Left forelimb (tissue), 1 donor: ENCODE measurements at regions not wholly inside any gene's neighbourhood (a gene's known extent, or its start where the extent isn't known, plus 50 kb on each side); places are given as distances from the start of the nearest gene placed in this dataset.

Experiments
- DNase-seq: peaks from one replicate; pipeline ENCODE4 v3.0.0-alpha.2; 2018; ENCODE audit warnings: low spot score

DNA sequence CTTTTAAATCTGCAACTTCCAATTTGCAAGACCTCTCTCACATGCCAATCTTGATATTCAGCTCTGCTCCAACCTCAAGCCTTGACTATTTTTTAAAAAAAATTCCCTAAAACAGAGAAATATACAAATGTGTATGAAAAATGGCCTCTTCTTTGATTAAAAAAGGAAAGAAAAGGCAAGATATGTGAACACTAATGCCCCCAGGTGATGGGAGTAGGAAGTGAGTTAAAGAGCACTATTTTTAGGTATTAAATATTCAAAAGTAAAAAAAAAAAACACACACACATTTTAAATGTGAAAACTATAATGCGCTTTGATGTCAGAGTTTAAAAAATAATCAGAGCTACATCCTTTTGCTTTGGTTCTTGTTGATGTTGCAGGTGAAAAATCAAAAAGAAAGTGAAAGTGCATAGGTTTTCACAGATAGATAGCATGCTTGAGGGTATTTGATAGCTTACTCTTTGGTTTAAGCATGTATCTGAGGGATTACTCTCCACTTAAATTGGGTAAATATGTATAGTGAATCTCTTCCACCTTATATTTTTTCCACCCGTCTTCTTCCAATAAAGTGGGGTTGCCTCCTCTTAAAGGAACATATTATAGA lies 406.0 kb upstream of the POU3F3 start:
- DNase-seq, result no peak

DNA sequence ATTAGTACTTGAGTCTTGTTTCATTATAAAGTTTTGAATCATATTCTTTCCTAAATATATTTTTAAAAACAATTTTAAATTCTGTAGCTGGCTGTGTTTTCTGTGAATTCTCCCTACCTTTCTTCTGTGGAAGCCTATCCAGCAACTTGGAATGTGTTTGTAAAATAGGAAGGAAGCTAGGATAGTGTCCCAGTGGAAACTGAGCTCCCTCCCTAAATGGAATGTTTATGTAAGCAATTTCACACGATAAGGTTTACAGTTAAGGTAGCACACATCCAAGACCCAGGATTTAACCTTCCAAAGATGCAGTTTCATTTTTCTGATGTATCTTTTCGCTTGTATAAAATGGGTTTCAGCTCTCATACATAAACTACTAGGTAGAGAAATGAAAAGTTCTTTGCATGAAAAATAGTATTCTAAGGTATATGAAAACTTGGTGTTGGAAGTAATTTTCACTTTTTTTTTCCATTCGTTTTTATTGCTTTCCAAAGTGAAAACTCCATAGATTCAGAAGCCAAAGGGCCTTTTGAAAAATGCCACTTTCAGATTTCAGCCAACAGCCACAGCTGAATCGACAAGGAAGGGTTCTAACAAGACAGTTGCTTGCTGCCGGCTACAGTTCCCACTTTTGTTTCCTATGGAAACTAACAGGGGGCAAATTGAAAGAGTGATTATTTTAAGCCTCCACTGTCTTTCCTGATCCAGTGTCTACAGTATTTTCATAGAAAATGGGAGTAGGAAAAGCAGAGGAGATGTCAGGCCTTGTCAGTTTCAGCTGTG lies 405.1 kb upstream of the POU3F3 start:
- DNase-seq, result no peak

DNA sequence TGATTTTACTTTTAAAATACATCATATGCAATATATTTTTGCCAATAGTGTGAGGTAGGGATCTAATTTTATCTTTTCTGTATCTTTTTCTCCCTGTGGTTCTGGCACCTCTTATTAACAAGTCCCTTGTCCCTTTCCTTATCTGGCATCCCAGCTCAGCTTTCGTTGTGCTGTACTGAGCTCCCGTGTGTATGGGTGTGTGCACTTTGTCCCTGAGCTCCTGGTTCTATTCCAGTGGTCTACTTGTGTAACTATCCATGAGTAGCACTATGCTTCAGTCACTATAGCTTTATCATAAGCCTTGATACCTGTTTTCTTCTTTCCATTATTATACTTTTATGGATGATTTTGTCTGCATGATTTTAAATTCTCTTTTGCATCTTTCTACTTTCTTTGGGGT lies 401.4 kb upstream of the POU3F3 start:
- no peak for DNase-seq

DNA sequence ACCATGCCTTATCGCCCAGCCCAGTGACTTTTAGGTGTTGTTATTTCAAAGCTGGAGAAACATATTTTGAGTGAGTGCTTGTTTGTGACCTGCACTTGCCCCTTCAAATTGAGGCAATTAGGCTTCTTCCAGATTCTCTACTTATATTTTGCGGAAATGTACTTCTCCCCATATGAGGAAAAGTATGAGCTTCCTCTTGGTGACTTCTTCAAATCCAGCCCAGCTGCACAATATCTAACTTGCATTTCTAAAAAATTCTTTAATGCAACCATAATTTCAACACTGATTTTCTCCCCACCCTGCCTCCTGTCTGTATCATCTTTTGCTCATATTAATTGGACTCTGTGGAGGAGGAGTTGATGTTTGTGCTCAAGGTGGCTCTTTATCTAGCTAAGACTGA lies 391.2 kb upstream of the POU3F3 start:
- no peak for DNase-seq

- DNase-seq, result no peak
Measured at GRCh38 chr2:104465981-104466380, 387.9 kb upstream of the POU3F3 start.

- no peak for DNase-seq
Measured at GRCh38 chr2:104468846-104469245, 385.1 kb upstream of the POU3F3 start.

- no peak for DNase-seq
Measured at GRCh38 chr2:104472076-104472475, 381.8 kb upstream of the POU3F3 start.

GRCh38 chr2:104473546-104473945 lies 380.4 kb upstream of the POU3F3 start:
- no peak for DNase-seq

GRCh38 chr2:104474716-104475115 lies 379.2 kb upstream of the POU3F3 start:
- DNase-seq, result no peak

- no peak for DNase-seq
Measured at GRCh38 chr2:104476075-104476474, 377.8 kb upstream of the POU3F3 start.

GRCh38 chr2:104476563-104476988 lies 377.3 kb upstream of the POU3F3 start:
- no peak for DNase-seq

GRCh38 chr2:104481341-104481740 lies 372.6 kb upstream of the POU3F3 start:
- DNase-seq, result no peak

GRCh38 chr2:104487366-104487765 lies 366.5 kb upstream of the POU3F3 start:
- no peak for DNase-seq

GRCh38 chr2:104493698-104494097 lies 360.2 kb upstream of the POU3F3 start:
- no peak for DNase-seq

DNA sequence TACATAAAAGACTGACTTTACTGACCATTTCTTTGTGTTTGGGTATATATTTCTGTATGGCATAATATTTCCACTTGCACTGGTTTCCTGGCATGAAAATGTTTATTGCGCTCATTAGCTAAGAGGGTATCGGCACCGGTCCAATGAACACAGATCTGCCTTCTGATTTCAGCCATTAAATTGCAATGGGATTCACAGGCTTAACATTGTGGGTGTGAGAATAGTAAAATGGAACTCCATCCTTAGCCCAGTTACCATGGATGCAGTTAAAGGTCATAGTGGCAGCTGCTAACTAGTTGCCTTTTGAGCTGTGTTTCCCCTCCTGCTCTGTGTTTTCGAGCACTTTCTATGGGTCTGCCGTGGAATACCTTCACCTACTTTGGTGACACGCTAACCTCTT lies 352.6 kb upstream of the POU3F3 start:
- DNase-seq, result no peak

GRCh38 chr2:104501929-104502328 lies 352.0 kb upstream of the POU3F3 start:
- no peak for DNase-seq

DNA sequence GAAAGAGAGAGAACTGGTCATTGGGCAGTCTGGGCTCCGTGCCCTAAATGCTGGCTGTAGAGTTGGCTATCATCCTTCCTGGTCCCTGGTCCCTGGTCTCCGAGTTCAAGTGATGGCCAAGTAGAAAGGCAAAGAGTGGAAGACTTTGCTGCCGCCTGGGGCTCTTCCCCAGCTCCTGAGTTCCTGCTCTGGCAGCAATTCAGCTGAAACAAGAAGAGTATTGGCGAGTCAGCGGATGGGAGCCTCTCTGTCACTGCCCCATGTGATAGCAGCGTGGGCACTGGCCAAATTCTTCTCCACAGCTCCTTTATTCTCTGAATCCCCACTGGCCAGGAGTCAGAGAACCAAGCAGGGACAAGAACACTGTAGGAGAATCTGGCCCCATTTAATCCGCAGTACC lies 351.0 kb upstream of the POU3F3 start:
- no peak for DNase-seq

GRCh38 chr2:104504331-104505073 lies 349.4 kb upstream of the POU3F3 start:
- DNase-seq, result no peak

DNA sequence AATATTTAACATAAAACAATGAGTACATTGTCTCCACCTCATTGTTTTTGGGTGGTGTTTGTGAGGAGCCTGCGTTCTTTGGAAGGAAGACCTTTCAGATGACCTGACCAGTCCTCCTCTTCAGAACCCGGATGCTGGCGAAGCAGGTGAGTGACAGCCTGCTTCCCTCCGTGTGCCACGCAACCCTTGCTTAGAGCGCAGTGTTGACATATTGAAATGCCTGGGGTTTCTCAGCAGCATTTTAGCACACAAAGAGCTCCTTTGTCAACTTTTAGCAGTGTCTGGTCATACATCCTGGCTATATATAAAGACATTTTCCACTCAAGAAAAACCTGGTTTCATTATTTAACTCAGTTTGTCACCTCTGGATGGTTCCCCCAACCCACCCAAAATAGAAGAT lies 335.7 kb upstream of the POU3F3 start:
- DNase-seq, result no peak

GRCh38 chr2:104521247-104521646 lies 332.7 kb upstream of the POU3F3 start:
- no peak for DNase-seq

DNA sequence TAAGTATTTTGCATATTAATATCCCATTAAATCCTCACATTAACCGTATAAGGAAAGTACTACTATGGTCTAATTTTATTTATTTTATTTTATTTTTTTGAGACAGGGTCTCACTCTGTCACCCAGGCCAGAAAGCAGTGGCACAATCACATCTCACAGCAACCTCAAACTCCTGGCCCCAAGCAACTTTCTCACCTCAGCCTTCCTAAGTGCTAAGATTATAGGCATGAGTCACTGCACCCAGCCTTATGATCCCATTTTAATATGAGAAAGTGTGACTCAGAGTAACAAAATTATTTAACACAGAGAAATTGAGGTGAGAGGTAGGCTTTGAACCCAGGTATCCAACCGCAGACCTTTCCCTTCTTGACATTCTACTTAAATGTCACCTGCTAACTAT lies 330.0 kb upstream of the POU3F3 start:
- DNase-seq, result no peak

DNA sequence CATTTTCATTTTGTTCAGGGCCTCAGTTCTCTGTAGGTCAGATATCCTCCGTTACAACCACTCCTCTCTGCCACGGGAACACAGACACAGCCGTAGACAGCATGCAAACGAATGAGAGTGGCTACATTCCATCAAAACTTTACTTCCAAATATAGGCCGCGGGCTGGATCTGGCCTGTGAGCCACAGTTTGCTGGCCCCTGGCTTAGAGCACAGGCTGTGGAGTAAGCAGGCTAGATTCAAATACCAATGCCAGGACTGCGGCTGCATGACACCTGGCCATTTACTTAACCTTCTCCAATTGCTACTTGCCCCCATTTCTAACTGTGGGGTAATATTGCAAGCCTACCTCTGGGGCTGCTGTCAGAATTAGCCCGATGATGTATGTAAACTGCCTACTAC lies 325.8 kb upstream of the POU3F3 start:
- DNase-seq, result no peak

DNA sequence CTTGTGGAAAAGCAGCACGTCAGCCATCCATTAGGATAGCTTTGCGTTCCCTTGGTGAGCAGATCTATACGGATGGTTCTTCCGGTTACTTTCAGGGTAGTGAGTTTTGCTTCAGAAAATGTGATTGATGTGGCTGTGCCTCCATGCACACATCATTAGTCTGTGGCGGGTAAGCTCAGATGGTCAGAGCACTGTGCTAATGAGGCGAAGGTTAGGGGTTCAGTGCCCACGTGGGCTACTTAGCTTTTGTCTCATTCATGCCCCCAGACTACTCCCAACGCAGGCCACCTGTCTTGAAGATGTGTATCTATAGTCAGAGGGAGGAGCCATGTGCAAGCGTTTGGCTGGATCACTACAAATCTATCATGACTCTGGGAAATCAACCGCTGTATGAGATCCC lies 322.8 kb upstream of the POU3F3 start:
- DNase-seq, result no peak
